KG1 (cell line): ENCODE measurements at regions not wholly inside any gene's neighbourhood (a gene's known extent, or its start where the extent isn't known, plus 50 kb on each side); places are given as distances from the start of the nearest gene placed in this dataset.
"Not testable (repeated sequence)": the region's sequence is repeated elsewhere in the genome, so short reads cannot be mapped to it uniquely, and the experiment has no call there.

Experiments
- DNase-seq: peaks from one replicate; lab custom pipeline; 2025; lab: John Stamatoyannopoulos, UW

- DNase-seq = no peak
These were observed 107.8 kb upstream of the AHI1 start for GRCh38 chr6:135605278-135605790.

GRCh38 chr6:135606392-135606791 is 108.9 kb upstream of the AHI1 start:
- DNase-seq = no peak

DNA sequence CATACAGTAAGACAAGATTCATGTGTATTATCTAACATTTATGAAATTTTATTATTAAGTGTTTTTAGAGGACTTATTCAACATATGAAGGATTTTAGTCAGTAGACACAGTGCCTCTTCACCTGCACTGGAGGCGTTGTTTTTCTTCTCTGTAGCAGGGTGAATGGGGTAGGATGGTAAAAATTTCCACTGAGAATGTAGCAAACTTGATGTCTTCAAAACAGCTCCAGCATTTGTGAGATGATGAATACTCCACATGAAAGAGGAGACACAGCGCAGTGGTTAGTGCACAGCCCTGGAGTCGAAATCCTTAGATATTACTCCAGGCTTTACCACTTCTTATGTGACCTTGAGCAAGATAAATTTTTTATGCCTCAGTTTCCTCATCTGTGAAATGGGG is 110.5 kb upstream of the AHI1 start:
- no peak for DNase-seq

- DNase-seq = not testable (repeated sequence)
These were observed 112.7 kb upstream of the AHI1 start for GRCh38 chr6:135610192-135610591.

- DNase-seq = no peak
These were observed 119.1 kb upstream of the AHI1 start for GRCh38 chr6:135616655-135617054.

GRCh38 chr6:135617222-135617621 is 119.7 kb upstream of the AHI1 start:
- no peak for DNase-seq

DNA sequence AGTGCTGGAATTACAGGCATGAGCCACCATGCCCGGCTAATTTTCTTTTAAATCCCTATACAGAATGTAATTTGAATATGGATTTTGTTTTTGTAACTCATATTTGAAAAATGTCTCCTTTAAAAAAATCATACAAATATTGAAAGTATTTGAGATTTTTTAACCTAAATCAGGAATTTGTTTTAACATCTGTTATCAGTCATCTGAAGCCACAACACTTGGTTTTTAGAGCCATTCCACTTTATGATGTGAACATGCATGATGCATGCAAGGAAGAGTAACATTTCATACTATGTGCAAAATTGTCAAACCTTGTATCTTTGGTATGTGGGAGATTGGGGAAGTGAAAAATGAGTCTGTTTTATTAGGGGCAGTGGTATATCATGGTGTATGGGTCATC is 124.5 kb upstream of the AHI1 start:
- DNase-seq = no peak

GRCh38 chr6:135623979-135624378 is 126.4 kb upstream of the AHI1 start:
- no peak for DNase-seq

DNA sequence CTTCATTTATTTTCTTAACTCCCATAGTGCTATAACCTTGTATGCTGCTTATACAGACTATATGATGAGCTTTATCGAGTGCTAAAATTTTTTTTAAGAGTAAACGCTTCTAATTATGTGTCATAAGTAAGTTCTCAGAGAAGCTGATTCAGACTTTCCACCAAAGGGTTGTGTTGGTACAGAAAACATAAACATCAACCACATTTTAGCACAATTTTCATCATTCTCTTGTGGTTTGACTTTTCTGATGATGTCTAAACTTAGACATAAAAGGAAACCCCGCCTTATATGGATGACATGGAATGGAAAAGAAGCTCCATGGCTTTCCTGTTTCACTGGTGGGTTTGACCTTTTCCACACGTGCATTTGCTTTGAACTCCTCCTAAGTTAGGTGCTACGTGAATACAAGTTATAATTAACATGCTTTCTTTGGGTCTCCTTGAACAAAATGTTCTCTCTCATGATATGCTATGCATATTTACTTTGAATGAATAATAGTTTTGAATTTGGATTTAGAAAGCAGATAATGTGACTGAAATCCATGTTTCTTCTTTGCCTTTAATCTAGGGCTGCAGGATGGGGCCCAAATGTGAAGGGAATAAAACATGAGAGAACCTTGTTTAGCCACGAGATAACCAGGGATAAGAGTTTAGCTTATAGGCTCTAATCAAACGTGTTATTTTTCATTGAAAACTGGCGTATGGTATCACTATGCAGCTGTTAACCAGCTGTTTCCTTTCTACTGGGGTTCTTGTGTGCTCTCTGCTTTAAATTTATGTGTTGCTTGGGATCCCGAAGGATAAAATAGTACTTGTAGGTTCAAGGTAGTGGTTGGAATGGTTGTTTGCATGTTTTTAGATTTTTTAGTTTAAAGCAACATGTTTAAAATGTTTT is 127.1 kb upstream of the AHI1 start:
- no peak for DNase-seq

- not testable (repeated sequence) for DNase-seq
These were observed 128.5 kb upstream of the AHI1 start for GRCh38 chr6:135626001-135626400.

DNA sequence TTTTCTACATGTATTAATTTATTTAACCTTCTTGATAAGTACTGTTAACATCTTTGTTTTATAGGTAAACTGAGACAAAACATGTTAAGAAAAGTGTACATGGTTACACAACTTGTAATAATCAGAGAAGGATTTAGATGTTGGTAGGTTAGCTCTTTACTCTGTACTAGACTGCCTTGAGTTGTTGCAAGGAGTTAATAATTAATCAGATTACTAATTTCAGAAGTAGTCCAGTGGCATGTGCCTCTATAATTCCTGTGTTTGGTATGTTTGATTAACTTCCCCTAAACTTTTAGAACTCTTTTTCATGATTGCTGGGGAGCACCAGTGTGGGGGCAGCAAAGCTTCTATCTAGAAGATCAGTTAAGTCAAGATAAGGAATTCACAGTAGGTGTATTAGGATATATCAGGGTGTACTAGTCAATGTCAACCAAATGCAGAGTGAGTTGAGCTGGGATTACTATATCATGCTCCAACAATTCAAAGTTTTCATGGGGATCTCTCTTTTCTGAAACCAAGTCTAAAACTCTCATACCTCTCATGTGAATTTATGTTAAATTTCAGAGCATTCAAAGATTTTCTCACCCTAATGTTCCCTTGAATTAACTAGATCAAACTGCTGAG is 129.7 kb upstream of the AHI1 start:
- no peak for DNase-seq

GRCh38 chr6:135630789-135631376 is 133.3 kb upstream of the AHI1 start:
- DNase-seq = no peak

- DNase-seq = no peak
These were observed 134.3 kb upstream of the AHI1 start for GRCh38 chr6:135631821-135632220.

- no peak for DNase-seq
These were observed 136.0 kb upstream of the AHI1 start for GRCh38 chr6:135633573-135633972.

DNA sequence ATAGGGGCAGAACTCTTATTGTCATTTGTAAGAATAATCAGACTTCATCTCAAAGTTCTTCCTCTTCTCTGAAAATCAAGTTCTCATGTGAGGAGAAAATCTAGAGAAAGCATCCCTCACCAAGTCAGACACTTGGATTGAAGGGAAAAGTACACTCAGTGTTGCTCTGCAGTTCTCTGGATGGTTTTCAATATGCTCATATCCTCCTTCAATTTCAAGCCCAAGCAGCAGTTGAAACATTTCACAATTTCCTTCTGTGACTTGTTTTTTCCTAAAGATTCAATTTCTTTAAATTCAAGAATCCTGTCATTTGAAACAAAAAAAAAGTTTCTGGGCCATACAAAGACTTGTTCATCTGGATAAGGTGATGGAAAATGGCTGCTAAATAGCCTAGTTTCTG is 140.2 kb upstream of the AHI1 start:
- no peak for DNase-seq

DNA sequence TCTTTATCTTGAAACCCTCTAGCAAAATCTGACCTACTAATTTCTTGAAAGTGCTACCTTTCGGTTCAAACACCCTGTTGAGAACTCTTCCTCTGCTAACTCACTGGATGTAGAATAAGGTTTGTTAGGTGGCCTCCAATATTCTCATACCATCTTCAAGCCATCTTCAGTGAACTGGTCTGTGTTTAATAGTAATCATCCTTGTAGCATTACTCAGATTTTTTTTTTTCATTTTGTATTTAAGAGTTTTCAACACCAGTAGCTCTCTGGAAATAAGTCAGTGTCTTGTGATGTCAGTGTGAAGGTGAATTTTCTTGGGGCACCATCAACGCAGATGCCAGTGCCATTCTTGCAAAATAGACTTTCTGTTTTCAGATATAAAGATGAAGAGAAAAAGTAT is 140.6 kb upstream of the AHI1 start:
- DNase-seq = no peak

GRCh38 chr6:135640048-135640447 is 142.5 kb upstream of the AHI1 start:
- no peak for DNase-seq

DNA sequence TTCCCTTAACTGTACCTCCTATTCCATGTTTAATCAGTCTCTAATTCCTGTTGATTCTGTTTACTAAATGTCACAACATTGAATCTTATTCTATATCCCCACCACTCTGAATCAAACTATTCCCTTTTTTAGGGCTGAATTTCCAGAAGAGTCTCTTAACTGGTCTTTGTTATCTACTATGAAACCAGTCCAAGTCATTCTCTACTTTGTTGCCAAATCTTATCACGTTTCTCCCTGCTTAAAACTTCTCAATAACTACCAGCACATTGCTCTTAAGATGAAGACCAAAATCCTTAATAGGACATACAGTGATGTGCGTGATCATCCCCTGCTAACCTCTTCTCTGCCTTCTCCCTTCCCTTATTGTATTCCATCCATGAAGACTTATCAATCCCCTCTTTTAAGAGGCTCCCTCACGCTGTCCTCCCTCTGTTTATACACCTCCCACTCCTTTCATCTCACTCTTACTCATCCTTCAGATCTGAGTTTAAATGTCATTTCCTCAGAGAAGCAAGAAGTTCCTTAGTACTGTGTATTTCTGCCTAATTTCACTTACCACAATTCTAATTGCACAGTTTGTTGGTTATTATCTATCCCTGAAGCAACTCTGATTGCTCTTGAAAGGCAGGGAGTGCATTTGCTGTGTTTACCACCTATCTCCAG is 143.0 kb upstream of the AHI1 start:
- DNase-seq = no peak

GRCh38 chr6:135642912-135643311 is 145.4 kb upstream of the AHI1 start:
- DNase-seq = no peak

- no peak for DNase-seq
These were observed 146.9 kb upstream of the AHI1 start for GRCh38 chr6:135644394-135644793.

DNA sequence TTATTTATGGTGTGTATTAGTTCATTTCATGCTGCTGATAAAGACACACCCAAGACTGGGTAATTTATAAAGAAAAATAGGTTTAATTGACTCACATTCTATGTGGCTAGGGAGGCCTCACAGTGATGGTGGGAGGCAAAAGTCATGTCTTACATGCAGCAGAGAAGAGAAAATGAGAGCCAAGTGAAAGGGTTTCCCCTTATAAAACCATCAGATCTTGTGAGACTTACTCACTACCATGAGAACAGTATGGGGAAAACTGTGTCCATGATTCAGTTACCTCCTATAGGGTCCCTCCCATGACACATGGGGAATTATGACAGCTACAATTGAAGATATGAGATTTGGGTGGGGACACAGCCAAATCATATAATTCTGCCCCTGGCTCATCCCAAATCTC is 150.0 kb upstream of the AHI1 start:
- no peak for DNase-seq

DNA sequence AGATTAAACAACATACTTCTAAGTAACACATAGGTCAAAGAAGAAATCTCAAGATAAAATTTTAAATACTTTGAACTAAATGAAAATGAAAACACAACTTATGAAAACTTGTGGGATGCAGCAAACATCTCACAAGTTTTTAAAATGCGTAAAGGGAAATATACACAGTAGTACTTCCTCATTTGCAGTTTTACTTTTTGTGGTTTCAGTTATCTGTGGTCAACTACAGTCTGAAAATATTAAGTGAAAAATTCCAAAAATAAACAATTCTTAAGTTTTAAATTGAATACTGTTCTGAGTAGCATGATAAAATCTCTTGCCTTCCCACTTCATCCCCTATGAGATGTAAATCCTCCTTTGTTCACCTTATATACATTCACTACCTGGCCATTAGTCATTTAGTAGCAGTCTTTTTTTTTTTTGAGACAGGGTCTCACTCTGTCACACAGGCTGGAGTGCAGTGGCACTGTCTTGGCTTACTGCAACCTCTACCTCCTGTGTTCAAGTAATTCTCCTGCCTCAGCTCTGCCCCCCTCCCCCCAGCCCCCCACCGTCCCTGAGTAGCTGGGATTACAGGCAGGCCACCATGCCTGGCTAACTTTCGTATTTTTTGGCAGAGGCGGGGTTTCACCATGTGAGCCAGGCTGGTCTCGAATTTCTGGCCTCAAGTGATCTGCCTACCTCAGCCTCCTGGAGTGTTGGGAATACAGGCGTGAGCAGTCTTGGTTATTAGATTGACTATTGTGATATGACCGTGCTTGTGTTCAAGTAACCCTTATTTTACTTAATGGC is 154.6 kb upstream of the AHI1 start:
- peak; percentile 16 for DNase-seq
